ENCODE measurements at regions not wholly inside any gene's neighbourhood (a gene's known extent, or its start where the extent isn't known, plus 50 kb on each side); places are given as distances from the start of the nearest gene placed in this dataset.

DNA sequence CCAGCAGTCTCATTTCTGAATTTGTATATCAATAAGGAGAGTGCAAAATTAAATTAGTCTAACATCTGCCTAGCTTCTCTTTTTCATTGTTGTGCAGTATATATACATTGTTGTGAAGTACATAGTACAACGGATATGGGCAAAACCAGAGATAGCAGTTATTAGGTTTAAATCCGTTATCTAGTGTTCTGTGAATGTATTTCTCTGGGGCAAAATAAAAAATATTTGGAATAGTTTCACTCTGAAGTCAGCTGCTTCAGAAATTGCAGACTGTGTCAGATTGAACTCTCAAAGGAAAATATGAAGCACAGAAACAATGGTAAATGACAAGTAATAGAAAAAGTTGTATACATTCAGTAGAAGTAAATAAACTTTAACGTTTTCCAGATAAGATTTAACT lies 836.5 kb upstream of the CXADR start:
- TF ChIP-seq, protein P1, sequence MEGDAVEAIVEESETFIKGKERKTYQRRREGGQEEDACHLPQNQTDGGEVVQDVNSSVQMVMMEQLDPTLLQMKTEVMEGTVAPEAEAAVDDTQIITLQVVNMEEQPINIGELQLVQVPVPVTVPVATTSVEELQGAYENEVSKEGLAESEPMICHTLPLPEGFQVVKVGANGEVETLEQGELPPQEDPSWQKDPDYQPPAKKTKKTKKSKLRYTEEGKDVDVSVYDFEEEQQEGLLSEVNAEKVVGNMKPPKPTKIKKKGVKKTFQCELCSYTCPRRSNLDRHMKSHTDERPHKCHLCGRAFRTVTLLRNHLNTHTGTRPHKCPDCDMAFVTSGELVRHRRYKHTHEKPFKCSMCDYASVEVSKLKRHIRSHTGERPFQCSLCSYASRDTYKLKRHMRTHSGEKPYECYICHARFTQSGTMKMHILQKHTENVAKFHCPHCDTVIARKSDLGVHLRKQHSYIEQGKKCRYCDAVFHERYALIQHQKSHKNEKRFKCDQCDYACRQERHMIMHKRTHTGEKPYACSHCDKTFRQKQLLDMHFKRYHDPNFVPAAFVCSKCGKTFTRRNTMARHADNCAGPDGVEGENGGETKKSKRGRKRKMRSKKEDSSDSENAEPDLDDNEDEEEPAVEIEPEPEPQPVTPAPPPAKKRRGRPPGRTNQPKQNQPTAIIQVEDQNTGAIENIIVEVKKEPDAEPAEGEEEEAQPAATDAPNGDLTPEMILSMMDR (conservative IDR thresholded peaks at IDR 0.05): no peak
- TF ChIP-seq ZFX (IDR thresholded peaks at IDR 0.05): no peak

All from C4-2B (cell line).